HCT116 (cell line): ENCODE measurements at regions not wholly inside any gene's neighbourhood (a gene's known extent, or its start where the extent isn't known, plus 50 kb on each side); places are given as distances from the start of the nearest gene placed in this dataset.

Experiments used
- ATAC-seq: fragments of 200-7000 bp; cut with Tn5 transposase; 2 replicates; pipeline ENCODE4 v1.9.1; 2020; ENCODE audit warnings: mild to moderate bottlenecking, moderate library complexity
- BruUV-seq: library from RNA; stranded (reverse); fragments of 400-500 nt; replicated peaks from 2 replicates; lab custom pipeline; 2021; lab: Mats Ljungman, UMichigan
- CTCF ChIA-PET: fragments of 300-600 bp; sonication (Branson Sonifier 250); formaldehyde crosslinking; loops from one replicate; lab custom pipeline; 2021; ENCODE audit warnings: antibody characterized with exemption; lab: Charles Lee
- POLR2A ChIA-PET: fragments of 300-600, 350-600 bp; sonication (Branson Sonifier 250); formaldehyde crosslinking; loops from one replicate; lab custom pipeline; 2021; ENCODE audit warnings: antibody characterized with exemption; lab: Charles Lee
- RAD21 ChIA-PET, 2 experiments: fragments of 300-600 bp; sonication (Branson Sonifier 250); formaldehyde crosslinking; loops; one replicate each; lab custom pipeline; 2023; ENCODE audit warnings: low total read pairs in 2 of 2; ENCODE audit not compliant: uncharacterized antibody in 2 of 2, unreplicated experiment in 2 of 2, low non-redundant PET in 1 of 2; lab: Charles Lee
- DNase-seq: peaks from one replicate; pipeline ENCODE4 v3.0.0-alpha.2; 2010; ENCODE audit warnings: low read depth, low spot score
- H2AFZ ChIP-seq: fragments of 200-600 bp; shearing (Covaris generic), sonication (generic); 2 replicates; pipeline ENCODE4 v1.6.1; 2017; ENCODE audit warnings: low read depth, mixed run types, mixed read lengths, antibody characterized with exemption, low read length; ENCODE audit not compliant: poor library complexity, severe bottlenecking
- H3K27ac ChIP-seq: 2 replicates; pipeline ENCODE4 v1.5.1; 2012; ENCODE audit warnings: low read depth, low read length
- H3K27me3 ChIP-seq: fragments of 200-600 bp; sonication (generic); 2 replicates; pipeline ENCODE4 v1.6.1; 2016; ENCODE audit warnings: mixed run types, low read length, mixed read lengths; ENCODE audit not compliant: insufficient read depth
- H3K36me3 ChIP-seq, 2 experiments: fragments of 200-500 bp in 1 of 2; fragments of 200-600 bp in 1 of 2; sonication (Bioruptor generic) in 1 of 2; sonication (generic) in 1 of 2; 2 replicates each; pipeline versions ENCODE4 v1.5.1 to v1.6.1; 2014 to 2016; ENCODE audit warnings: low read length in 2 of 2, inconsistent platforms in 1 of 2, mixed read lengths in 1 of 2, mixed run types in 1 of 2; ENCODE audit not compliant: insufficient read depth in 2 of 2, control insufficient read depth in 1 of 2
- H3K4me1 ChIP-seq, 2 experiments: fragments of 200-600 bp in 1 of 2; sonication (generic) in 1 of 2; 2 replicates each; pipeline versions ENCODE4 v1.5.1 to v1.6.1; 2012 to 2017; ENCODE audit warnings: low read length in 2 of 2, inconsistent platforms in 1 of 2, mild to moderate bottlenecking in 1 of 2, mixed read lengths in 1 of 2, mixed run types in 1 of 2, moderate library complexity in 1 of 2; ENCODE audit not compliant: insufficient read depth in 2 of 2, control insufficient read depth in 1 of 2
- H3K4me2 ChIP-seq: fragments of 200-600 bp; sonication (generic); 2 replicates; pipeline ENCODE4 v1.6.1; 2017; ENCODE audit warnings: mixed run types, low read length, mixed read lengths
- H3K4me3 ChIP-seq, 2 experiments: fragments of 200-600 bp in 1 of 2; sonication (generic) in 1 of 2; replicated peaks in 1 of 2; 2 replicates each; pipeline ENCODE4 v1.5.1; 2011 to 2016; ENCODE audit warnings: low read length in 2 of 2, control low read depth in 1 of 2, low read depth in 1 of 2, mild to moderate bottlenecking in 1 of 2, mixed read lengths in 1 of 2, mixed run types in 1 of 2
- H3K79me2 ChIP-seq: fragments of 200-600 bp; sonication (generic); 2 replicates; pipeline ENCODE4 v1.6.1; 2017; ENCODE audit warnings: mild to moderate bottlenecking, mixed run types, low read length, moderate library complexity, mixed read lengths; ENCODE audit not compliant: insufficient read depth
- H3K9ac ChIP-seq: fragments of 200-600 bp; sonication (generic); 2 replicates; pipeline ENCODE4 v1.6.1; 2016; ENCODE audit warnings: low read length, mixed read lengths
- H3K9me2 ChIP-seq: fragments of 200-600 bp; sonication (generic), shearing (Covaris generic); 2 replicates; pipeline ENCODE4 v1.6.1; 2017; ENCODE audit warnings: mixed run types, mild to moderate bottlenecking, moderate library complexity; ENCODE audit not compliant: insufficient read depth
- H3K9me3 ChIP-seq, 2 experiments: fragments of 200-500 bp in 1 of 2; fragments of 200-600 bp in 1 of 2; sonication (Bioruptor generic) in 1 of 2; sonication (generic) in 1 of 2; 2 replicates each; pipeline ENCODE4 v1.6.1; 2014 to 2017; ENCODE audit warnings: low read length in 2 of 2, mixed read lengths in 2 of 2, inconsistent platforms in 1 of 2, low read depth in 1 of 2, mild to moderate bottlenecking in 1 of 2, mixed run types in 1 of 2, moderate library complexity in 1 of 2; ENCODE audit not compliant: control insufficient read depth in 1 of 2, insufficient read depth in 1 of 2
- H4K20me1 ChIP-seq: fragments of 200-600 bp; sonication (generic), shearing (Covaris generic); 2 replicates; pipeline ENCODE4 v1.6.1; 2017; ENCODE audit warnings: mixed run types, mild to moderate bottlenecking, moderate library complexity; ENCODE audit not compliant: insufficient read depth
- EZH2phosphoT487 ChIP-seq: fragments of 200-600 bp; IDR thresholded peaks from 2 replicates; pipeline ENCODE4 v1.6.1; 2018; ENCODE audit warnings: antibody characterized with exemption, borderline replicate concordance
- FOSL1 ChIP-seq: IDR thresholded peaks from 2 replicates; pipeline ENCODE4 v1.6.1; 2012; ENCODE audit warnings: low read depth
- SIN3A ChIP-seq: IDR thresholded peaks from 2 replicates; pipeline ENCODE4 v1.6.1; 2012; ENCODE audit warnings: low read depth
- SP1 ChIP-seq: IDR thresholded peaks from 2 replicates; pipeline ENCODE4 v1.6.1; 2012; ENCODE audit warnings: low read depth
- SRF ChIP-seq: IDR thresholded peaks from 2 replicates; pipeline ENCODE4 v1.6.1; 2012; ENCODE audit warnings: low read depth
- intact Hi-C: fragments of 100-400 bp; cut with micrococcal nuclease; formaldehyde crosslinking; loops from 2 replicates; pipeline ENCODE4 v1.10.0; 2022

- CTCF ChIA-PET: no interaction called here
- ATAC-seq: no peak
- Histone ChIP-seq H3K4me3 (no peak overlapping the region), H3K4me1 (no peaks in the 10 kb centered on the region), H3K9me3 (peaks cover 13% of the 10 kb centered on the region in 2 experiments; a peak in 2 of 4 replicates), H2AFZ (no peak overlapping the region), H4K20me1 (no peaks in the 10 kb centered on the region), H3K4me2 (no peak overlapping the region), H3K9me2 (no peaks in the 10 kb centered on the region), H3K27ac (no peak overlapping the region), H3K79me2 (no peaks in the 10 kb centered on the region), H3K27me3 (no peaks in the 10 kb centered on the region), H3K36me3 (no peaks in the 10 kb centered on the region), H3K9ac (no peak overlapping the region)
- no peak for TF ChIP-seq EZH2phosphoT487
- no peak for TF ChIP-seq SP1
- RAD21 ChIA-PET: no interaction called here
- POLR2A ChIA-PET: no interaction called here
- intact Hi-C loops: no loop called here
- BruUV-seq: no TSS peak
- DNase-seq: no peak
Observed at GRCh38 chr9:26234865-26235264, 556.6 kb upstream of the TUSC1 start.

- Histone ChIP-seq H3K4me1 (no peaks in the 10 kb centered on the region), H3K36me3 (no peaks in the 10 kb centered on the region), H3K4me3 (no peak overlapping the region), H3K9me2 (no peaks in the 10 kb centered on the region), H3K27ac (no peak overlapping the region), H3K9ac (no peak overlapping the region), H3K79me2 (no peaks in the 10 kb centered on the region), H3K9me3 (peaks cover 13 to 18% of the 10 kb centered on the region in 2 experiments; a peak in 2 of 4 replicates), H2AFZ (no peak overlapping the region), H4K20me1 (no peaks in the 10 kb centered on the region), H3K4me2 (no peak overlapping the region), H3K27me3 (no peaks in the 10 kb centered on the region)
- ChIA-PET RAD21 (no interaction called here), CTCF (no interaction called here), POLR2A (no interaction called here)
- no TSS peak for BruUV-seq
- intact Hi-C loops: no loop called here
- ATAC-seq (no peak), DNase-seq (no peak)
- TF ChIP-seq SP1 (no peak), SIN3A (no peak), SRF (no peak), FOSL1 (no peak)
Observed at GRCh38 chr9:26231391-26231790, 553.1 kb upstream of the TUSC1 start.
